IMR-90 (cell line): ENCODE measurements at regions not wholly inside any gene's neighbourhood (a gene's known extent, or its start where the extent isn't known, plus 50 kb on each side); places are given as distances from the start of the nearest gene placed in this dataset.

Experiments
- ATAC-seq: fragments of 200-7000 bp; cut with Tn5 transposase; 2 replicates; pipeline ENCODE4 v1.9.1; 2020; ENCODE audit warnings: low read depth, mild to moderate bottlenecking, moderate library complexity
- BruUV-seq: library from RNA; stranded (reverse); fragments of 400-500 nt; replicated peaks from 2 replicates; lab custom pipeline; 2021; lab: Mats Ljungman, UMichigan
- CTCF ChIA-PET: fragments of 300-600 bp; formaldehyde crosslinking; extraction: SDS; loops from one replicate; lab custom pipeline; 2021; ENCODE audit warnings: antibody characterized with exemption; lab: Yijun Ruan, JAX
- POLR2A ChIA-PET: fragments of 300-600 bp; sonication (Branson Sonifier 250); formaldehyde crosslinking; loops from one replicate; lab custom pipeline; 2022; ENCODE audit warnings: antibody characterized with exemption; ENCODE audit not compliant: unreplicated experiment; lab: Charles Lee
- DNase-seq: peaks from one replicate; pipeline ENCODE4 v3.0.0; 2013
- H2AFZ ChIP-seq: replicated peaks from 2 replicates; pipeline ENCODE3; 2013; ENCODE audit warnings: low read length, mild to moderate bottlenecking; ENCODE audit not compliant: poor library complexity
- H2AK5ac ChIP-seq: 2 replicates; pipeline ENCODE4 v1.6.1; 2013; ENCODE audit warnings: low read depth, low read length, inconsistent platforms
- H2AK9ac ChIP-seq: replicated peaks from 2 replicates; pipeline ENCODE3; 2013; ENCODE audit warnings: mild to moderate bottlenecking, low read depth, low read length, moderate library complexity; ENCODE audit not compliant: poor library complexity
- H2BK120ac ChIP-seq: 2 replicates; pipeline ENCODE4 v1.6.1; 2013; ENCODE audit warnings: low read depth, low read length, inconsistent platforms
- H2BK15ac ChIP-seq: 3 replicates; pipeline ENCODE4 v1.6.1; 2013; ENCODE audit warnings: low read depth, low read length, inconsistent platforms
- H2BK20ac ChIP-seq: 2 replicates; pipeline ENCODE4 v1.6.1; 2013; ENCODE audit warnings: low read depth, mild to moderate bottlenecking, inconsistent platforms, low read length, moderate library complexity
- H2BK5ac ChIP-seq: 2 replicates; pipeline ENCODE4 v1.6.1; 2013; ENCODE audit warnings: mild to moderate bottlenecking, low read depth, low read length, inconsistent platforms; ENCODE audit not compliant: poor library complexity, severe bottlenecking
- H3K14ac ChIP-seq: replicated peaks from 2 replicates; pipeline ENCODE4 v1.6.1; 2013; ENCODE audit warnings: low read depth, low read length, inconsistent platforms
- H3K18ac ChIP-seq: 2 replicates; pipeline ENCODE4 v1.6.1; 2013; ENCODE audit warnings: low read depth, low read length, control low read depth
- H3K23ac ChIP-seq: 2 replicates; pipeline ENCODE4 v1.6.1; 2013; ENCODE audit warnings: low read depth, low read length, inconsistent platforms
- H3K27ac ChIP-seq: 2 replicates; pipeline ENCODE4 v1.5.1; 2013; ENCODE audit warnings: mild to moderate bottlenecking, control low read depth, low read length; ENCODE audit not compliant: insufficient read depth
- H3K27me3 ChIP-seq: 2 replicates; pipeline ENCODE4 v1.6.1; 2013; ENCODE audit warnings: low read length; ENCODE audit not compliant: control insufficient read depth, insufficient read depth
- H3K36me3 ChIP-seq: 2 replicates; pipeline ENCODE4 v1.6.1; 2013; ENCODE audit warnings: low read length, mixed read lengths; ENCODE audit not compliant: control insufficient read depth, insufficient read depth
- H3K4ac ChIP-seq: 2 replicates; pipeline ENCODE4 v1.6.1; 2013; ENCODE audit warnings: low read depth, low read length, inconsistent platforms
- H3K4me1 ChIP-seq: 2 replicates; pipeline ENCODE4 v1.6.1; 2013; ENCODE audit warnings: low read length, mixed read lengths; ENCODE audit not compliant: control insufficient read depth, insufficient read depth
- H3K4me2 ChIP-seq: 2 replicates; pipeline ENCODE4 v1.6.1; 2013; ENCODE audit warnings: low read depth, mild to moderate bottlenecking, control low read depth, low read length, moderate library complexity
- H3K4me3 ChIP-seq: 2 replicates; pipeline ENCODE4 v1.5.1; 2013; ENCODE audit warnings: low read depth, mild to moderate bottlenecking, control low read depth, low read length, moderate library complexity; ENCODE audit not compliant: insufficient read depth
- H3K56ac ChIP-seq: 2 replicates; pipeline ENCODE4 v1.6.1; 2013; ENCODE audit warnings: low read length, inconsistent platforms; ENCODE audit not compliant: insufficient read depth; ENCODE audit errors: extremely low read depth
- H3K79me1 ChIP-seq, 2 experiments: 2 replicates each; pipeline ENCODE4 v1.6.1; 2013; ENCODE audit warnings: low read length in 2 of 2, inconsistent platforms in 1 of 2, low read depth in 1 of 2
- H3K9ac ChIP-seq: 2 replicates; pipeline ENCODE4 v1.6.1; 2013; ENCODE audit warnings: low read depth, low read length, control low read depth
- H3K9me1 ChIP-seq: 2 replicates; pipeline ENCODE4 v1.6.1; 2013; ENCODE audit warnings: low read length, inconsistent platforms; ENCODE audit not compliant: insufficient read depth
- H3K9me3 ChIP-seq: 2 replicates; pipeline ENCODE4 v1.6.1; 2013; ENCODE audit warnings: low read length; ENCODE audit not compliant: control insufficient read depth, insufficient read depth
- H4K20me1 ChIP-seq: 2 replicates; pipeline ENCODE4 v1.6.1; 2013; ENCODE audit warnings: low read length, inconsistent platforms; ENCODE audit not compliant: insufficient read depth
- H4K5ac ChIP-seq: 2 replicates; pipeline ENCODE4 v1.6.1; 2013; ENCODE audit warnings: mild to moderate bottlenecking, low read depth, low read length, control low read depth
- H4K8ac ChIP-seq, 2 experiments: 2 replicates each; pipeline ENCODE4 v1.6.1; 2013; ENCODE audit warnings: low read depth in 2 of 2, low read length in 2 of 2, control low read depth in 1 of 2, inconsistent platforms in 1 of 2
- H4K91ac ChIP-seq: 2 replicates; pipeline ENCODE4 v1.6.1; 2013; ENCODE audit warnings: low read depth, low read length, inconsistent platforms; ENCODE audit not compliant: insufficient read depth
- BHLHE40 ChIP-seq: fragments of 150-350 bp; IDR thresholded peaks from 2 replicates; pipeline ENCODE4 v1.6.1; 2016; ENCODE audit warnings: mild to moderate bottlenecking, low read depth, low read length
- MAZ ChIP-seq: IDR thresholded peaks from 2 replicates; pipeline ENCODE4 v1.6.1; 2012; ENCODE audit warnings: low read depth, mild to moderate bottlenecking, low read length, improper control_type of control experiment, moderate library complexity, borderline replicate concordance
- MXI1 ChIP-seq: IDR thresholded peaks from 2 replicates; pipeline ENCODE4 v1.6.1; 2012; ENCODE audit warnings: low read depth, mild to moderate bottlenecking, low read length, moderate library complexity, borderline replicate concordance
- POLR2A ChIP-seq: IDR thresholded peaks from 2 replicates; pipeline ENCODE4 v1.6.1; 2012; ENCODE audit warnings: mild to moderate bottlenecking, low read depth, low read length
- RFX5 ChIP-seq: IDR thresholded peaks from 2 replicates; pipeline ENCODE4 v1.8.0; 2012; ENCODE audit warnings: low read depth, mild to moderate bottlenecking, low read length, moderate library complexity
- WGBS, 2 experiments: methylation state at CpG; one replicate each; pipeline versions ENCODE4 v1.1.5 to v1.1.7; 2013; ENCODE audit warnings: missing lambda C conversion rate in 2 of 2; ENCODE audit not compliant: insufficient read length in 1 of 2; ENCODE audit errors: extremely low coverage in 2 of 2; 5-methylcytosine and 5-hydroxymethylcytosine counted together
- dilution Hi-C: fragments of 300-500 bp; cut with HindIII; formaldehyde crosslinking; loops from one replicate; pipeline ENCODE4 v1.14.3; 2018; ENCODE audit warnings: low sequenced_read_pairs; ENCODE audit not compliant: unreplicated experiment
- in situ Hi-C: fragments of 300-500 bp; cut with MboI; formaldehyde crosslinking; loops from 3 replicates; pipeline ENCODE4 v1.14.3; 2019; ENCODE audit warnings: low sequenced_read_pairs, inconsistent platforms, mixed read lengths
- intact Hi-C: fragments of 100-400 bp; cut with micrococcal nuclease; formaldehyde crosslinking; loops from 2 replicates; pipeline ENCODE4 v1.10.0; 2022
- TF ChIP-seq, protein P1 (sequence below): fragments of 150-350 bp; IDR thresholded peaks from 2 replicates; pipeline ENCODE4 v1.6.1; 2016; ENCODE audit warnings: low read depth, mild to moderate bottlenecking, low read length, moderate library complexity, borderline replicate concordance

DNA sequence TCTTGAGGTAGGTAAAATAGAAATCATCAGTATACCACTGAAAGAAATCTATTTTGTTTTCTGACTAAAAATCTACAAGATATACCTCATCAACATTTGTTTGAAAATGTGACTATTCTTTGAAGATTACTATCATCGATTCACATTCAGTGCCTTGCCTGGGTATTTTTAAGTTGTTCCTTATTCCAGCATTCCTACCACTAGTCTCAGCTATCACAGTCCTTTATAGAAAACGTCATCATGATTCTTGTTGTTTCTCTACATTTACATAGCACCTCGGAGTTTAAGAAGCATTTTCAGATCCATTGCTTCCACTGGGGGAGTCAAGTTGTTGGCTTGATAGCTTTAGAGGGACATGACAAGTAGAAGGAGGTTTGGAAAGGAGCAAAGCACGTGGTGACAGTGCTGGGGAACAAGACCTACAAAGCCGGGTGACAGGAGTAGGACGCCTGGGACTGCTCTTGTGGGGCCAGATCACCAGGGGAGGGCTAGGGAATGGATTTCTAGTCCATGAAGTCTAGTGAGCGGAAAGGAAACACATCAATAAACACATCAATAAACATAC lies 61.5 kb downstream of the HES1 start:
- TF ChIP-seq MAZ (no peak), MXI1 (no peak), POLR2A (no peak), RFX5 (no peak), BHLHE40 (no peak)
- TF ChIP-seq, protein P1, sequence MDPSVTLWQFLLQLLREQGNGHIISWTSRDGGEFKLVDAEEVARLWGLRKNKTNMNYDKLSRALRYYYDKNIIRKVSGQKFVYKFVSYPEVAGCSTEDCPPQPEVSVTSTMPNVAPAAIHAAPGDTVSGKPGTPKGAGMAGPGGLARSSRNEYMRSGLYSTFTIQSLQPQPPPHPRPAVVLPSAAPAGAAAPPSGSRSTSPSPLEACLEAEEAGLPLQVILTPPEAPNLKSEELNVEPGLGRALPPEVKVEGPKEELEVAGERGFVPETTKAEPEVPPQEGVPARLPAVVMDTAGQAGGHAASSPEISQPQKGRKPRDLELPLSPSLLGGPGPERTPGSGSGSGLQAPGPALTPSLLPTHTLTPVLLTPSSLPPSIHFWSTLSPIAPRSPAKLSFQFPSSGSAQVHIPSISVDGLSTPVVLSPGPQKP, result no peak
- no CpG with 5 or more reads among the region's 7 CpGs for WGBS, 2 experiments
- H3K27ac ChIP-seq, result no peak overlapping the region
- CTCF ChIA-PET, result interaction anchor here (1.2 kb wide), 1 partner anchor 83 kb away, joined by 6 read pairs; no protein-coding TSS in a partner anchor
- no peak overlapping the region for H2BK5ac ChIP-seq
- H4K91ac ChIP-seq, result no peak overlapping the region
- H3K4me1 ChIP-seq, result no peaks in the 10 kb centered on the region
- H3K18ac ChIP-seq, result no peak overlapping the region
- in situ Hi-C loops, result no loop called here
- H3K36me3 ChIP-seq, result no peaks in the 10 kb centered on the region
- no peak overlapping the region for H3K4me3 ChIP-seq
- H2AK9ac ChIP-seq, result no peak overlapping the region
- H3K9ac ChIP-seq, result no peak overlapping the region
- no peaks in the 10 kb centered on the region for H4K20me1 ChIP-seq
- H4K5ac ChIP-seq, result no peak overlapping the region
- no peak overlapping the region for H3K23ac ChIP-seq
- H3K14ac ChIP-seq, result no peak overlapping the region
- no peak overlapping the region for H2BK20ac ChIP-seq
- no peak overlapping the region for H3K4me2 ChIP-seq
- DNase-seq, result no peak
- POLR2A ChIA-PET, result no interaction called here
- no peaks in the 10 kb centered on the region for H3K9me1 ChIP-seq
- H3K27me3 ChIP-seq, result peaks cover 23% of the 10 kb centered on the region
- no peak overlapping the region for H3K56ac ChIP-seq
- H3K79me1 ChIP-seq, result no peaks in the 10 kb centered on the region
- no peak overlapping the region for H2BK15ac ChIP-seq
- no TSS peak for BruUV-seq
- no peak overlapping the region for H3K4ac ChIP-seq
- dilution Hi-C loops, result no loop called here
- intact Hi-C loops, result no loop called here
- H2AK5ac ChIP-seq, result no peak overlapping the region
- H2BK120ac ChIP-seq, result no peak overlapping the region
- no peak for ATAC-seq
- H3K9me3 ChIP-seq, result no peaks in the 10 kb centered on the region
- H4K8ac ChIP-seq, result no peak overlapping the region
- H2AFZ ChIP-seq, result no peak overlapping the region
